ENCODE measurements at regions not wholly inside any gene's neighbourhood (a gene's known extent, or its start where the extent isn't known, plus 50 kb on each side); places are given as distances from the start of the nearest gene placed in this dataset.
"Not testable (repeated sequence)": the region's sequence is repeated elsewhere in the genome, so short reads cannot be mapped to it uniquely, and the experiment has no call there.

- no peak for TF ChIP-seq CTCF (IDR thresholded peaks at IDR 0.05; ENCODE audit: insufficient read depth, low read depth, low read length, missing control alignments)
- no peak overlapping the region for H3K4me3 ChIP-seq (ENCODE audit: low read length)
- DNase-seq (ENCODE audit: low read depth), result no peak
These were observed 581.5 kb downstream of the STIM2 start for GRCh38 chr4:27442146-27442545.

DNA sequence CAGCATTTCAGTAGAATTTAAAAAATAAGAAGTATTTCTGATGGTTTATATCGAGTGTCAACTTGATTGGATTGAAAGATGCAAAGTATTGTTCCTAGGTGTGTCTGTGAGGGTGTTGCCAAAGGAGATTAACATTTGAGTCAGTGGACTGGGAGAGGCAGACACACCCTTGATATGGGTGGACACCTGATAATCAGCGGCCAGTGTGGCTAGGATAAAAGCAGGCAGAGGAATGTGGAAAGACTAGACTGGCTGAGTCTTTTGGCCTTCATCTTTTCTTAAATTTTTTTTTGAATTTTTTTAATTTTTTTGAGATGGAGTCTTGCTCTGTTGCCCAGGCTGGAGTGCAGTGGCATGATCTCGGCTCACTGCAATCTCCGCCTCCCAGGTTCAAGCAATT, 582.0 kb downstream of the STIM2 start:
- H3K4me3 ChIP-seq (ENCODE audit: low read length), result not testable (repeated sequence)
- DNase-seq (ENCODE audit: low read depth), result peak; percentile 24

GRCh38 chr4:27463816-27464215, 603.2 kb downstream of the STIM2 start:
- TF ChIP-seq CTCF (IDR thresholded peaks at IDR 0.05; ENCODE audit: insufficient read depth, low read depth, low read length, missing control alignments), result no peak
- no peak overlapping the region for H3K4me3 ChIP-seq (ENCODE audit: low read length)
- DNase-seq (ENCODE audit: low read depth), result peak; percentile 75

DNA sequence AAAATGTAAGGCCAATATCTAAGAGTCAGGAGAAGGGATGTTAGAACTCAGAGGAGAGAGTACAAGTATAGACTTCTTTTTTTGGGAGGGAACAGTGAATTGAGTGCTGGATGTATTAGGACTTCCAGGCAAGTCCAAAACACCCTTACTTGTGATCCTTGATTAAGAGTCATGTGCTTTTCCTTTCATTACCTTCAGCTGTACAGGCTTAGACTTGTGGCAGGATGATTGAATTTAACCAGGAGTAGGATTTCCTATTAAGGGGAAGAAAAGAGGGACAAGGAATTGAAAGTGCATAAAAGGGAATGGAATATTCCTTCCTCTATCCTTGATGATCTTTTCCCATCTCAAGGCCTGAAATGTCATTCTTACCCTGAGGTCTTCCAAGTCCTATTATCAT, 606.7 kb downstream of the STIM2 start:
- no peak for TF ChIP-seq CTCF (IDR thresholded peaks at IDR 0.05; ENCODE audit: insufficient read depth, low read depth, low read length, missing control alignments)
- H3K4me3 ChIP-seq (ENCODE audit: low read length), result no peak overlapping the region
- peak; percentile 36 for DNase-seq (ENCODE audit: low read depth)

DNA sequence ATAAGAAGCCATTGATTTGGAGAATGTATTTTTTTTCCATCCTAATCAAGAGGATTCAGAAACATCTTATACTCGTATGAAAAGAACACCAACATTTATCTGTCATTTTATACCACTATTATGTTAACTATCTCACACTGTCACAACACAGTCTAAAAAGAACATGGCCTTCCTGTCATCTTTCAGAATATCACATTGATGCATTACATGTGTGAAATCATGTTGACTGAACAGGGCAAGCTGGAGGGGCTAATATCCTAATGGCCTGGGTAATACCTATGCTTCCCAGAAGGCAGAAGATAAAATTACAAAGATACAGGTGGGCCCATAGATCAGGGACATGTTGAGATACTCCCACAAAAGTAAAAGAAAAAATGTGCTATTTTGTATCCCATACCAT, 611.7 kb downstream of the STIM2 start:
- no peak for DNase-seq (ENCODE audit: low read depth)
- no peak for TF ChIP-seq CTCF (IDR thresholded peaks at IDR 0.05; ENCODE audit: insufficient read depth, low read depth, low read length, missing control alignments)
- H3K4me3 ChIP-seq (ENCODE audit: low read length), result no peak overlapping the region

- no peak overlapping the region for H3K4me3 ChIP-seq (ENCODE audit: low read length)
- TF ChIP-seq CTCF (IDR thresholded peaks at IDR 0.05; ENCODE audit: insufficient read depth, low read depth, low read length, missing control alignments), result no peak
- DNase-seq (ENCODE audit: low read depth), result no peak
These were observed 614.0 kb downstream of the STIM2 start for GRCh38 chr4:27474691-27475090.

DNA sequence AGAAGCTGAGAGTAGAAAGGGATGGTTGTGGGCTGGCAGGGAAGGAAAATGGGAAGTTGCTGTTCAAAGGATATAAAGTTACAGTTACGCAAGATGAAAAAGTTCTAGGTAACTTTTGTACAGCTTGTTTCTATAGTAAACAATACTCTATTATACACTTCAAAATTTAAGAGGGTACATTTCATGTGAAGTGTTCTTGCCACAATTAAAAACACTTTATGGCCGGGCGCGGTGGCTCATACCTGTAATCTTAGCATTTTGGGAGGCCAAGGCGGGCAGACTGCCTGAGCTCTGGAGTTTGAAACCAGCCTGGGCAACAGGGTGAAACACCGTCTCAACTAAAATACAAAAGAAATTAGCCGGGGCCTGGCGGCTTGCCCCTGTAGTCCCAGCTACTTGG, 623.6 kb downstream of the STIM2 start:
- no peak overlapping the region for H3K4me3 ChIP-seq (ENCODE audit: low read length)
- DNase-seq (ENCODE audit: low read depth), result no peak
- no peak for TF ChIP-seq CTCF (IDR thresholded peaks at IDR 0.05; ENCODE audit: insufficient read depth, low read depth, low read length, missing control alignments)

GRCh38 chr4:27490315-27490714, 629.7 kb downstream of the STIM2 start:
- TF ChIP-seq CTCF (IDR thresholded peaks at IDR 0.05; ENCODE audit: insufficient read depth, low read depth, low read length, missing control alignments), result no peak
- DNase-seq (ENCODE audit: low read depth), result no peak
- H3K4me3 ChIP-seq (ENCODE audit: low read length), result no peak overlapping the region
